ENCODE measurements at regions not wholly inside any gene's neighbourhood (a gene's known extent, or its start where the extent isn't known, plus 50 kb on each side); places are given as distances from the start of the nearest gene placed in this dataset.
"Not testable (repeated sequence)": the region's sequence is repeated elsewhere in the genome, so short reads cannot be mapped to it uniquely, and the experiment has no call there.

GRCh38 chr3:73155441-73155840 lies 94.0 kb downstream of the EBLN2 start:
- TF ChIP-seq EZH2phosphoT487 (IDR thresholded peaks at IDR 0.05; ENCODE audit: low read depth) = not testable (repeated sequence)
- TF ChIP-seq, protein P1, sequence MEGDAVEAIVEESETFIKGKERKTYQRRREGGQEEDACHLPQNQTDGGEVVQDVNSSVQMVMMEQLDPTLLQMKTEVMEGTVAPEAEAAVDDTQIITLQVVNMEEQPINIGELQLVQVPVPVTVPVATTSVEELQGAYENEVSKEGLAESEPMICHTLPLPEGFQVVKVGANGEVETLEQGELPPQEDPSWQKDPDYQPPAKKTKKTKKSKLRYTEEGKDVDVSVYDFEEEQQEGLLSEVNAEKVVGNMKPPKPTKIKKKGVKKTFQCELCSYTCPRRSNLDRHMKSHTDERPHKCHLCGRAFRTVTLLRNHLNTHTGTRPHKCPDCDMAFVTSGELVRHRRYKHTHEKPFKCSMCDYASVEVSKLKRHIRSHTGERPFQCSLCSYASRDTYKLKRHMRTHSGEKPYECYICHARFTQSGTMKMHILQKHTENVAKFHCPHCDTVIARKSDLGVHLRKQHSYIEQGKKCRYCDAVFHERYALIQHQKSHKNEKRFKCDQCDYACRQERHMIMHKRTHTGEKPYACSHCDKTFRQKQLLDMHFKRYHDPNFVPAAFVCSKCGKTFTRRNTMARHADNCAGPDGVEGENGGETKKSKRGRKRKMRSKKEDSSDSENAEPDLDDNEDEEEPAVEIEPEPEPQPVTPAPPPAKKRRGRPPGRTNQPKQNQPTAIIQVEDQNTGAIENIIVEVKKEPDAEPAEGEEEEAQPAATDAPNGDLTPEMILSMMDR (IDR thresholded peaks at IDR 0.05; ENCODE audit: low read depth, low read length) = not testable (repeated sequence)
